UCSD-AML1 (cell line): ENCODE measurements at regions not wholly inside any gene's neighbourhood (a gene's known extent, or its start where the extent isn't known, plus 50 kb on each side); places are given as distances from the start of the nearest gene placed in this dataset.

Source experiments
- DNase-seq: peaks from one replicate; lab custom pipeline; 2025; ENCODE audit not compliant: unreplicated experiment; lab: John Stamatoyannopoulos, UW

- DNase-seq: peak; percentile 4
Observed at GRCh38 chr2:194253528-194254259, 1403.3 kb upstream of the SLC39A10 start.

DNA sequence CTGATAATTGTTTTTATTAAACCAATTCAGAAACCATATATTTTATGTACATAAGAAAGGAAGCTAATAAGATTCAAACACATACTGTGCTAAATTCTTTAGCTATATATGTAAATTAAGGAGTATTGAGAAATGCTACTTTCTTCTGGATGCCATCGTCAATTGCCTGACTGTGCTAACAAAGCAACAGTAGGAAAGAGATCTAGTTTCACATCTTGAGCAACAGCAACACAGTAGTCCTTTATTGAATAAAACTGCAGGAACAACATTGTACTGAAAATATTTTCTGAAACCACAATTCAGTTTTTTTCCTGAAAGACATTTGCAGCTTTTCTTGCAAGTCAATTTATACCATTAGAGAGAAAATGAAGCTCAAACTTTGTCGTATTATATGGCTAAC, 1404.9 kb upstream of the SLC39A10 start:
- DNase-seq: no peak

- no peak for DNase-seq
Observed at GRCh38 chr2:194232600-194232999, 1424.4 kb upstream of the SLC39A10 start.

GRCh38 chr2:194223218-194223617, 1433.8 kb upstream of the SLC39A10 start:
- no peak for DNase-seq

DNA sequence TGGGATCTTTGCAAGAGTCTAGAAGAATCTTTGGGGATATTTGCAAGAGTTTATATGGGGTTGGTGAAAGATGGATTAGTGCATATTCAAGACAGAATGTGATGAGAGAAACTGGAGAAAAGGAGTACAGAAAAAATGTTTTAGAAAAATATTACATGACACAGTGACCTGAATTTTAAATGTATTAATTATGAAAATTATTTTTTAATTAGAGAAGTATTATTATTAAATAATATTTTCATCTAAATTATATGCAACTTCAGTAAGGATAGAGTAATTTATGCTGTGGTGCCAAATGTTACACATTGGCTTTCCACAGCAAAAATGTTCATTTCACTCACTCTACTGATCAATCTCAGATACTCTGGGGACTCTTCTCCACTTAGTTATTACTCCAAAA, 1442.8 kb upstream of the SLC39A10 start:
- DNase-seq: no peak

- no peak for DNase-seq
Observed at GRCh38 chr2:194205568-194206227, 1451.3 kb upstream of the SLC39A10 start.

GRCh38 chr2:194203898-194204297, 1453.1 kb upstream of the SLC39A10 start:
- no peak for DNase-seq

GRCh38 chr2:194182888-194183287, 1474.1 kb upstream of the SLC39A10 start:
- DNase-seq: no peak

- DNase-seq: no peak
Observed at GRCh38 chr2:194176134-194176533, 1480.9 kb upstream of the SLC39A10 start.

DNA sequence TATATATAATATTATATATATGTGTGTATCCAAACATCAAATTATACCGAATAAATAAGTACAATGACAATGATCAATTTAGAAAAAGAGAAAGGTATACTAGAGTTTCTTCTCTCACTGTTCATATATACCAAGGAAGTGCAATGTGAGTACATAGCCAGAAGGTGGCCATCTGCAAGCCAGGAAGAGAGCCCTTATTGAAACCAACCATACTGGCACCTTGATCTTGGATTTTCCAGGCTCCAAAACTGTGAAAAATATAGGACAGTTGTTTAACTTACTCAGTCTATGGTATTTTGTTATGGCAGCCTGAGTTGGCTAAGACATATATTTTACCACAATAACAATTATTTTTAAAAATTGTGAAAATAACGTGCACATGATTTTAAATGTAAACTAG, 1490.2 kb upstream of the SLC39A10 start:
- no peak for DNase-seq

GRCh38 chr2:194155431-194155830, 1501.6 kb upstream of the SLC39A10 start:
- no peak for DNase-seq

- DNase-seq: no peak
Observed at GRCh38 chr2:194151231-194151630, 1505.8 kb upstream of the SLC39A10 start.

- DNase-seq: no peak
Observed at GRCh38 chr2:194135463-194135862, 1521.6 kb upstream of the SLC39A10 start.

DNA sequence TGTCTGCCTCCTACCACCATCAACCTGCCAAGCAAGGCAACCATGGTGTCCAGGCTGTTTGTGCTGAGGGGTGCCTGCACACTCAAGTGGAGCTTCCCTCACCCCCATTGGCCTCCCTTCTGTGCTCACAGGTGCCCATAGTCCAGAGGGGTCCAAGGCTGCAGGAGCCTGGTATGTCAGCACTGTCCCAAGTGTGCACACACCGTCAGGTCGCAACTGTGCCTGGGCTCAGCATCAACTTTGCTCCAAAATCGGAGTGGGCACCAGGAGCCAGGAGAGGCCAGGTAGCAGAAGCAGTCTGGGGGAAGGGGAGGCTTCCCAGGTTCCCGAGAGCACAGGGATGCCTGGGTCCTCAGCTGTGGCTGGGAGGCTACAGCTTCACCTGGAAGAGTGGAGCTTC, 1528.2 kb upstream of the SLC39A10 start:
- DNase-seq: peak; percentile 2

- no peak for DNase-seq
Observed at GRCh38 chr2:194126418-194126817, 1530.6 kb upstream of the SLC39A10 start.

GRCh38 chr2:194116861-194117260, 1540.2 kb upstream of the SLC39A10 start:
- no peak for DNase-seq

- DNase-seq: no peak
Observed at GRCh38 chr2:194105358-194105757, 1551.7 kb upstream of the SLC39A10 start.

- DNase-seq: peak; percentile 3
Observed at GRCh38 chr2:194104687-194105086, 1552.3 kb upstream of the SLC39A10 start.

- no peak for DNase-seq
Observed at GRCh38 chr2:194103941-194104659, 1552.9 kb upstream of the SLC39A10 start.

- DNase-seq: no peak
Observed at GRCh38 chr2:194102546-194102945, 1554.5 kb upstream of the SLC39A10 start.

DNA sequence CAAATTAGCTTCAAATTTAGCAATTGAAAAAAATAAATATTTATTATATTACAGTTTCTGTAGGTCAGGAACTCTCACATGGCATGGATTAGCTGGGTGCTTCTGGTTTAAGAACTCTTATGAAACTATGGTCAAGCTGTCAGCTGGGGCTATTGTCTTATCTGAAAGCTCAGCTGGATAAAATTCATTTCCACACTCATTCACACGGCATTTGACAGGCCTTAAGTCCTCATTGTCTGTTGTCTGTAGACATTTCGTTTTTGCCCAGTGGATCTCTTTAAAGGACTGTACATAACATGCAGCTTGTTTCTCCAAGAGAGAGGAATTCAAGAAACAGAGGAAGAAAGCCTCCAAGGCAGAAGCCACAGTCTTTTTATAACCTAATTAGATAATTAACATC, 1556.8 kb upstream of the SLC39A10 start:
- no peak for DNase-seq

DNA sequence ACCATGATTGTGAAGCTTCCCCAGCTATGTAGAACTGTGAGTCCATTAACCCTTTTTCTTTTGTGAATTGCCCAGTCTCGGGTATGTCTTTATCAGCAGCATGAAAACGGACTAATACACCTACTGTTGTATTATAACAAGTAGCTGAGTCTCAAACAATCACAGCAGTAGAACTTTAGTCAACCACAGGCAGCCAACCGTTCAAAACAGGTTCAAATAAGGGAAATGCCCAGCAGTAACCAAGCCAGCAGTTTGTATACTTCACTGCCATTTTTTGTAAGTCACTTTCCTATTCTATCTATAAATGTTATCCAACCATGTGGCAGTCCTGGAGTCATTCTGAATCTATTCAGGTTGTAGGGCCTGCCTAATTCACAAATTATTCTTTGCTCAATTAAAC, 1560.6 kb upstream of the SLC39A10 start:
- no peak for DNase-seq
